ENCODE measurements at regions not wholly inside any gene's neighbourhood (a gene's known extent, or its start where the extent isn't known, plus 50 kb on each side); places are given as distances from the start of the nearest gene placed in this dataset.

DNA sequence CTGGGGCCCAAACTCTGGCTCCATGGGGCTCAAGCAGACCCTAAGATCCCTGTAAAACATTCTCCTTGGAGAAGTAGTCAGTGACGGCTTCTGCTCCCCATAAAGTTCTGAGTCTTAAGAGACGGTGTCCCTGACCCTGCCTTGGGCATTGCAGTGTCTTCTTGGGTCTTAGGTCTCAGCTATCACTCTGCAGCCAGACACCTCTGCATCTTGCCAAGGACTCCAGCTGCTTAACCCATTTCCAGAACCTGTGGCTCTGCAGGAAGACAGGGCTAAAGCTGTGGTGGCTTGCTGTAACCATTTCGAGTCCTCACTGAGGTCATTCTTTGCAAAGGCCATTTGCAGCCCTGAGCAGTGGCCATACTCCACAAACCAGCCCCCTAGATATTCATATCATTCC lies 337.1 kb upstream of the ZMIZ1 start:
- H3K9ac ChIP-seq (ENCODE audit: insufficient read depth, low read length) = no peak overlapping the region
- H2AFZ ChIP-seq (ENCODE audit: low read length) = no peak overlapping the region
- H3K27me3 ChIP-seq (ENCODE audit: control insufficient read depth, insufficient read depth, low read length) = peaks cover 40% of the 10 kb centered on the region
- H3K27ac ChIP-seq (ENCODE audit: insufficient read depth, low read length) = no peak overlapping the region
- TF ChIP-seq CTCF (conservative IDR thresholded peaks at IDR 0.05 in 1 of 2, IDR thresholded peaks at IDR 0.05 in 1 of 2; ENCODE audit: low read depth in 1 of 2, low read length in 2 of 2) (no peak), EZH2 (IDR thresholded peaks at IDR 0.05; ENCODE audit: low read length, missing control alignments) (no peak)
- no peak for DNase-seq (ENCODE audit: low read depth in 2 of 2)
- H4K20me1 ChIP-seq (ENCODE audit: control insufficient read depth, extremely low read depth, insufficient read depth, low read length) = no peaks in the 10 kb centered on the region
- no peaks in the 10 kb centered on the region for H3K79me2 ChIP-seq (ENCODE audit: control insufficient read depth, insufficient read depth, low read length)
- no peak overlapping the region for H3K4me2 ChIP-seq (ENCODE audit: extremely low read depth, insufficient read depth, low read length)
- no peaks in the 10 kb centered on the region for H3K9me3 ChIP-seq (ENCODE audit: control insufficient read depth, insufficient read depth, low read depth, low read length)
- H3K36me3 ChIP-seq (ENCODE audit: control insufficient read depth, insufficient read depth, low read length) = no peaks in the 10 kb centered on the region
- no peak overlapping the region for H3K4me3 ChIP-seq (replicated peaks in 1 of 4; ENCODE audit: control extremely low read depth in 1 of 4, insufficient read depth in 1 of 4, low read depth in 3 of 4, low read length in 4 of 4)
- no peaks in the 10 kb centered on the region for H3K4me1 ChIP-seq (ENCODE audit: control insufficient read depth, extremely low read depth, insufficient read depth, low read length)

- no peak overlapping the region for H3K9ac ChIP-seq (ENCODE audit: insufficient read depth, low read length)
- DNase-seq (ENCODE audit: low read depth in 2 of 2) = no peak
- no peak overlapping the region for H2AFZ ChIP-seq (ENCODE audit: low read length)
- H3K27me3 ChIP-seq (ENCODE audit: control insufficient read depth, insufficient read depth, low read length) = peaks cover 36% of the 10 kb centered on the region
- H3K9me3 ChIP-seq (ENCODE audit: control insufficient read depth, insufficient read depth, low read depth, low read length) = no peaks in the 10 kb centered on the region
- no peaks in the 10 kb centered on the region for H4K20me1 ChIP-seq (ENCODE audit: control insufficient read depth, extremely low read depth, insufficient read depth, low read length)
- no peak overlapping the region for H3K4me2 ChIP-seq (ENCODE audit: extremely low read depth, insufficient read depth, low read length)
- no peak overlapping the region for H3K27ac ChIP-seq (ENCODE audit: insufficient read depth, low read length)
- no peaks in the 10 kb centered on the region for H3K36me3 ChIP-seq (ENCODE audit: control insufficient read depth, insufficient read depth, low read length)
- no peaks in the 10 kb centered on the region for H3K79me2 ChIP-seq (ENCODE audit: control insufficient read depth, insufficient read depth, low read length)
- H3K4me3 ChIP-seq (replicated peaks in 1 of 4; ENCODE audit: control extremely low read depth in 1 of 4, insufficient read depth in 1 of 4, low read depth in 3 of 4, low read length in 4 of 4) = no peak overlapping the region
- TF ChIP-seq CTCF (conservative IDR thresholded peaks at IDR 0.05 in 1 of 2, IDR thresholded peaks at IDR 0.05 in 1 of 2; ENCODE audit: low read depth in 1 of 2, low read length in 2 of 2) (no peak), EZH2 (IDR thresholded peaks at IDR 0.05; ENCODE audit: low read length, missing control alignments) (no peak)
- no peaks in the 10 kb centered on the region for H3K4me1 ChIP-seq (ENCODE audit: control insufficient read depth, extremely low read depth, insufficient read depth, low read length)
These were observed 336.4 kb upstream of the ZMIZ1 start for GRCh38 chr10:78732381-78732780.

DNA sequence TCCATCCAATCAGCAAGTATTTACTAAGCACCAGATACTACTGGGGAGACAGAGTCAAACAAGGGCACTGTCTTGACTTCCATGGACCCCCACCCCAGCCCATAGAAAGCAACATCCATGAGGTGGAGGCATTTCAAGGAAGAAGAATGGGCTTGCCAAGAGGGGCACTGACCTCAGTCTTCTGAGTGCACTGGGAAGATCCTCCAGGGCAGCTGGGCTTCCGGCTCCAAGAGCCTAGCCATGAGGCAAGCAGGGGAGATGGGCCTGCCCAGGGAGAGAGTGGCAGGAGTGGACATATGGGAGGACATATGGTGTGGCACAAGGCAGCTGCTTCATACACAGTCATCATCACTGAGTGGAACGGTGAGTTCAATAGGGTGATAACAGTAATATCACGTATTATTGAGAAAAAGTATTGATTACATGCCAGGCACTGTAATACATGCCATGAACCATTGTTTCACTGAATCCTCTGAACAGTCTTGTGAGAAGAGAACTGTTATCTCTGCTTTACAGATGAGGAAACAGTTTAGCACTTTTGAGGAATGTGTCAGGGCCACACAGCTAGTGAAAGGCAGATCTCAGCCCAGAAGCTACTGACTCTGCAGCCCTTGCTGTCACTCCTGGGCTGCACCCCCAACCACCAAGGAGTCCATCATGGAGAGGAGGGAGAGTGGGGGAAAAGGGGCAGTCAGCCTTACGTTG lies 331.7 kb upstream of the ZMIZ1 start:
- no peak overlapping the region for H3K27ac ChIP-seq (ENCODE audit: insufficient read depth, low read length)
- no peak overlapping the region for H3K4me2 ChIP-seq (ENCODE audit: extremely low read depth, insufficient read depth, low read length)
- H3K4me3 ChIP-seq (replicated peaks in 1 of 4; ENCODE audit: control extremely low read depth in 1 of 4, insufficient read depth in 1 of 4, low read depth in 3 of 4, low read length in 4 of 4) = no peak overlapping the region
- TF ChIP-seq EZH2 (IDR thresholded peaks at IDR 0.05; ENCODE audit: low read length, missing control alignments) (no peak), CTCF (conservative IDR thresholded peaks at IDR 0.05 in 1 of 2, IDR thresholded peaks at IDR 0.05 in 1 of 2; ENCODE audit: low read depth in 1 of 2, low read length in 2 of 2) (no peak)
- H3K9ac ChIP-seq (ENCODE audit: insufficient read depth, low read length) = no peak overlapping the region
- peaks cover 26% of the 10 kb centered on the region for H3K27me3 ChIP-seq (ENCODE audit: control insufficient read depth, insufficient read depth, low read length)
- DNase-seq (ENCODE audit: low read depth in 2 of 2) = no peak
- no peaks in the 10 kb centered on the region for H3K36me3 ChIP-seq (ENCODE audit: control insufficient read depth, insufficient read depth, low read length)
- no peak overlapping the region for H2AFZ ChIP-seq (ENCODE audit: low read length)
- no peaks in the 10 kb centered on the region for H3K4me1 ChIP-seq (ENCODE audit: control insufficient read depth, extremely low read depth, insufficient read depth, low read length)
- no peaks in the 10 kb centered on the region for H3K79me2 ChIP-seq (ENCODE audit: control insufficient read depth, insufficient read depth, low read length)
- H3K9me3 ChIP-seq (ENCODE audit: control insufficient read depth, insufficient read depth, low read depth, low read length) = no peaks in the 10 kb centered on the region
- H4K20me1 ChIP-seq (ENCODE audit: control insufficient read depth, extremely low read depth, insufficient read depth, low read length) = no peaks in the 10 kb centered on the region
